ENCODE measurements at regions not wholly inside any gene's neighbourhood (a gene's known extent, or its start where the extent isn't known, plus 50 kb on each side); places are given as distances from the start of the nearest gene placed in this dataset.

DNA sequence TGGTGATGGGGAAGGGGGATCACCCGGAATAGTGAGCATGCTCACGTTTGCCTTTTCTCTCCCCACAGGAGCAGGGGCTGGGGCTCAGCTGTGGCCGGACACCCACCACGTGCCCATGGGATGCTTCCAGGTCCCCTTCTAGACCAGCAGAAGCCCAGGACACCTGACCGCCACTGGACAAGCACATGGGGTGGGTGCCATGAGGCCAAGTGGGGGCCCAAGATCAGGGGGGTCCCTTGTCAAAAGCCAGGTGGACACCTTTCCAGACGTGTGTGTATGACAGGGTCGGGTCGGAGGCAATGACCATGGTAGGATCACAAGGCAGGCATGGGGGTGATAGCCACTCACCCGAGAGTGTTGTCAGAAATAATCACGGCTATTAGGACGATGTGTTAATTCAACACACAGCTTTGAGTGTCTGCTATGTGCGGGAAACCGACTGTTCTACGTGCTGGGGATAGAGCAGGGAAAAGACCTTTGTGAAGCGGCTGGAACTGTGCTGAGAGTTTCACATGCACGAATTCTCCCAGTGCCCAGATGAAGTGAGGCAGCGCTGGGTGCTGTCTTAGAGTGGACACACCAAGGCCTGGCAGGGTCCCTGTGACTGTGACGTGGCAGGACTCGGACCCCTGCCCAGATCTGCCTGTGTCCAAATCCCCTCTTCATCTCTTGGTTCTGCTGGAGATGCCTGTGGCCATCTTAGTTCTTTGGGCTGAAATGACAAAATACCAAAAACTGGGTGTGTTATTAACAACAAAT lies 244.7 kb downstream of the NDUFA10 start:
- TF ChIP-seq, protein P1, sequence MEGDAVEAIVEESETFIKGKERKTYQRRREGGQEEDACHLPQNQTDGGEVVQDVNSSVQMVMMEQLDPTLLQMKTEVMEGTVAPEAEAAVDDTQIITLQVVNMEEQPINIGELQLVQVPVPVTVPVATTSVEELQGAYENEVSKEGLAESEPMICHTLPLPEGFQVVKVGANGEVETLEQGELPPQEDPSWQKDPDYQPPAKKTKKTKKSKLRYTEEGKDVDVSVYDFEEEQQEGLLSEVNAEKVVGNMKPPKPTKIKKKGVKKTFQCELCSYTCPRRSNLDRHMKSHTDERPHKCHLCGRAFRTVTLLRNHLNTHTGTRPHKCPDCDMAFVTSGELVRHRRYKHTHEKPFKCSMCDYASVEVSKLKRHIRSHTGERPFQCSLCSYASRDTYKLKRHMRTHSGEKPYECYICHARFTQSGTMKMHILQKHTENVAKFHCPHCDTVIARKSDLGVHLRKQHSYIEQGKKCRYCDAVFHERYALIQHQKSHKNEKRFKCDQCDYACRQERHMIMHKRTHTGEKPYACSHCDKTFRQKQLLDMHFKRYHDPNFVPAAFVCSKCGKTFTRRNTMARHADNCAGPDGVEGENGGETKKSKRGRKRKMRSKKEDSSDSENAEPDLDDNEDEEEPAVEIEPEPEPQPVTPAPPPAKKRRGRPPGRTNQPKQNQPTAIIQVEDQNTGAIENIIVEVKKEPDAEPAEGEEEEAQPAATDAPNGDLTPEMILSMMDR (IDR thresholded peaks at IDR 0.05): no peak
- TF ChIP-seq POLR2A (IDR thresholded peaks at IDR 0.05): no peak
